ENCODE measurements at regions not wholly inside any gene's neighbourhood (a gene's known extent, or its start where the extent isn't known, plus 50 kb on each side); places are given as distances from the start of the nearest gene placed in this dataset.

- CTCF ChIA-PET, result no interaction called here
- Histone ChIP-seq H3K9me3 (replicated peaks; ENCODE audit: control insufficient read depth, insufficient read depth, low read length) (no peaks in the 10 kb centered on the region), H3K9me1 (replicated peaks; ENCODE audit: control insufficient read depth, extremely low read depth, insufficient read depth, low read length) (no peaks in the 10 kb centered on the region), H3K36me3 (ENCODE audit: control insufficient read depth in 2 of 2, extremely low read depth in 1 of 2, insufficient read depth in 2 of 2, low read length in 2 of 2) (no peaks in the 10 kb centered on the region), H3K27me3 (ENCODE audit: control insufficient read depth in 2 of 2, insufficient read depth in 2 of 2, low read length in 2 of 2) (no peaks in the 10 kb centered on the region), H3K4me1 (ENCODE audit: control insufficient read depth, extremely low read depth, insufficient read depth, low read length) (no peaks in the 10 kb centered on the region), H4K20me1 (replicated peaks; ENCODE audit: control insufficient read depth, extremely low read depth, insufficient read depth, low read length) (no peaks in the 10 kb centered on the region), H3K27ac (ENCODE audit: insufficient read depth, low read depth, low read length) (no peak overlapping the region), H3K4me2 (ENCODE audit: insufficient read depth, low read length) (no peak overlapping the region), H3K79me2 (ENCODE audit: control insufficient read depth, insufficient read depth, low read length) (no peaks in the 10 kb centered on the region), H3K9ac (replicated peaks; ENCODE audit: extremely low read depth, insufficient read depth, low read length) (no peak overlapping the region), H2AFZ (ENCODE audit: low read depth, low read length) (no peak overlapping the region), H3K4me3 (replicated peaks in 1 of 3; ENCODE audit: insufficient read depth in 1 of 3, low read depth in 1 of 3, low read length in 3 of 3) (no peak overlapping the region)
- FAIRE-seq (no peak), DNase-seq (ENCODE audit: low read depth, low spot score) (no peak)
- TF ChIP-seq POLR2AphosphoS5 (IDR thresholded peaks at IDR 0.05; ENCODE audit: insufficient read depth, low read depth, low read length) (no peak), CTCF (IDR thresholded peaks at IDR 0.05; ENCODE audit: extremely low read depth in 1 of 2, insufficient read depth in 1 of 2, low read depth in 1 of 2, low read length in 2 of 2) (no peak)
- POLR2A ChIA-PET, result no interaction called here
- dilution Hi-C loops (cut with MboI; ENCODE audit: extremely low pct_ligation_motif_present, low sequenced_read_pairs), result no loop called here
- intact Hi-C loops (cut with micrococcal nuclease), result no loop called here
- no TSS peak for BruUV-seq (replicated peaks)
These were observed 197.9 kb upstream of the HDAC4 start for GRCh38 chr2:239598732-239599090.

- H4K20me1 ChIP-seq (replicated peaks; ENCODE audit: control insufficient read depth, extremely low read depth, insufficient read depth, low read length), result no peaks in the 10 kb centered on the region
- H3K4me1 ChIP-seq (ENCODE audit: control insufficient read depth, extremely low read depth, insufficient read depth, low read length), result no peaks in the 10 kb centered on the region
- no peak for FAIRE-seq
- H3K9ac ChIP-seq (replicated peaks; ENCODE audit: extremely low read depth, insufficient read depth, low read length), result no peak overlapping the region
- H3K36me3 ChIP-seq (ENCODE audit: control insufficient read depth in 2 of 2, extremely low read depth in 1 of 2, insufficient read depth in 2 of 2, low read length in 2 of 2), result no peaks in the 10 kb centered on the region
- H2AFZ ChIP-seq (ENCODE audit: low read depth, low read length), result no peak overlapping the region
- dilution Hi-C loops (cut with MboI; ENCODE audit: extremely low pct_ligation_motif_present, low sequenced_read_pairs) (no loop called here), intact Hi-C loops (cut with micrococcal nuclease) (no loop called here)
- no peak overlapping the region for H3K4me2 ChIP-seq (ENCODE audit: insufficient read depth, low read length)
- no peaks in the 10 kb centered on the region for H3K27me3 ChIP-seq (ENCODE audit: control insufficient read depth in 2 of 2, insufficient read depth in 2 of 2, low read length in 2 of 2)
- DNase-seq (ENCODE audit: low read depth, low spot score), result no peak
- no peaks in the 10 kb centered on the region for H3K79me2 ChIP-seq (ENCODE audit: control insufficient read depth, insufficient read depth, low read length)
- H3K9me1 ChIP-seq (replicated peaks; ENCODE audit: control insufficient read depth, extremely low read depth, insufficient read depth, low read length), result no peaks in the 10 kb centered on the region
- H3K27ac ChIP-seq (ENCODE audit: insufficient read depth, low read depth, low read length), result no peak overlapping the region
- H3K4me3 ChIP-seq (replicated peaks in 1 of 3; ENCODE audit: insufficient read depth in 1 of 3, low read depth in 1 of 3, low read length in 3 of 3), result no peak overlapping the region
- ChIA-PET POLR2A (no interaction called here), CTCF (no interaction called here)
- TF ChIP-seq POLR2AphosphoS5 (IDR thresholded peaks at IDR 0.05; ENCODE audit: insufficient read depth, low read depth, low read length), result no peak
- H3K9me3 ChIP-seq (replicated peaks; ENCODE audit: control insufficient read depth, insufficient read depth, low read length), result no peaks in the 10 kb centered on the region
- BruUV-seq (replicated peaks), result no TSS peak
These were observed 197.4 kb upstream of the HDAC4 start for GRCh38 chr2:239598011-239598731.
